ENCODE measurements at regions not wholly inside any gene's neighbourhood (a gene's known extent, or its start where the extent isn't known, plus 50 kb on each side); places are given as distances from the start of the nearest gene placed in this dataset.

DNA sequence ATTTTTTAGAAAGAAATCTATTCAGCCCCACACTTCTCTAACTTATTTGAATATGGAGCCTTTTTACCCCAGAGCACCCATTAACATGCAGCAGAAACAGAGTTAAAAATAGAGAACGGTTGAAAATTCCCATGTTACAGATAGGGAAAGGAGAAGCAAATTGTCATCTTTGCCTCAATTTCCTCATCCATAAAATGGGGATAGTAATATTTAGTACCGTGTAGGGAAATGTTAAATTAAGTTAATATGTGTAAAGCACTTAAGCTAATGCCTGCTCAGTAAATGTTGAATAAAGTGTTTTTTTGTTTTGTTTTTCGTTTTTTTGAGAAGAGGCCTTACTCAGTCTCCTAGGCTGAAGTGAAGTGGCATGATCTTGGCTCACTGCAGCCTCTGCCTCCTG, 50.3 kb downstream of the NAV1 start:
- TF ChIP-seq, protein P1, sequence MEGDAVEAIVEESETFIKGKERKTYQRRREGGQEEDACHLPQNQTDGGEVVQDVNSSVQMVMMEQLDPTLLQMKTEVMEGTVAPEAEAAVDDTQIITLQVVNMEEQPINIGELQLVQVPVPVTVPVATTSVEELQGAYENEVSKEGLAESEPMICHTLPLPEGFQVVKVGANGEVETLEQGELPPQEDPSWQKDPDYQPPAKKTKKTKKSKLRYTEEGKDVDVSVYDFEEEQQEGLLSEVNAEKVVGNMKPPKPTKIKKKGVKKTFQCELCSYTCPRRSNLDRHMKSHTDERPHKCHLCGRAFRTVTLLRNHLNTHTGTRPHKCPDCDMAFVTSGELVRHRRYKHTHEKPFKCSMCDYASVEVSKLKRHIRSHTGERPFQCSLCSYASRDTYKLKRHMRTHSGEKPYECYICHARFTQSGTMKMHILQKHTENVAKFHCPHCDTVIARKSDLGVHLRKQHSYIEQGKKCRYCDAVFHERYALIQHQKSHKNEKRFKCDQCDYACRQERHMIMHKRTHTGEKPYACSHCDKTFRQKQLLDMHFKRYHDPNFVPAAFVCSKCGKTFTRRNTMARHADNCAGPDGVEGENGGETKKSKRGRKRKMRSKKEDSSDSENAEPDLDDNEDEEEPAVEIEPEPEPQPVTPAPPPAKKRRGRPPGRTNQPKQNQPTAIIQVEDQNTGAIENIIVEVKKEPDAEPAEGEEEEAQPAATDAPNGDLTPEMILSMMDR (IDR thresholded peaks at IDR 0.05; ENCODE audit: insufficient read depth, low read depth, low read length, missing control alignments), result no peak
- H3K4me3 ChIP-seq (ENCODE audit: low read length), result no peak overlapping the region
- DNase-seq (ENCODE audit: low read depth), result no peak

GRCh38 chr1:201590474-201590873, 51.5 kb downstream of the NAV1 start:
- DNase-seq (ENCODE audit: low read depth), result no peak
- TF ChIP-seq, protein P1 (IDR thresholded peaks at IDR 0.05; ENCODE audit: insufficient read depth, low read depth, low read length, missing control alignments), result no peak
- H3K4me3 ChIP-seq (ENCODE audit: low read length), result no peak overlapping the region

- H3K4me3 ChIP-seq (ENCODE audit: low read length), result no peak overlapping the region
- TF ChIP-seq, protein P1 (IDR thresholded peaks at IDR 0.05; ENCODE audit: insufficient read depth, low read depth, low read length, missing control alignments), result no peak
- DNase-seq (ENCODE audit: low read depth), result no peak
Observed at GRCh38 chr1:201591348-201591747, 52.4 kb downstream of the NAV1 start.

GRCh38 chr1:201591981-201592380, 53.1 kb downstream of the NAV1 start:
- no peak overlapping the region for H3K4me3 ChIP-seq (ENCODE audit: low read length)
- no peak for DNase-seq (ENCODE audit: low read depth)
- TF ChIP-seq, protein P1 (IDR thresholded peaks at IDR 0.05; ENCODE audit: insufficient read depth, low read depth, low read length, missing control alignments), result no peak

DNA sequence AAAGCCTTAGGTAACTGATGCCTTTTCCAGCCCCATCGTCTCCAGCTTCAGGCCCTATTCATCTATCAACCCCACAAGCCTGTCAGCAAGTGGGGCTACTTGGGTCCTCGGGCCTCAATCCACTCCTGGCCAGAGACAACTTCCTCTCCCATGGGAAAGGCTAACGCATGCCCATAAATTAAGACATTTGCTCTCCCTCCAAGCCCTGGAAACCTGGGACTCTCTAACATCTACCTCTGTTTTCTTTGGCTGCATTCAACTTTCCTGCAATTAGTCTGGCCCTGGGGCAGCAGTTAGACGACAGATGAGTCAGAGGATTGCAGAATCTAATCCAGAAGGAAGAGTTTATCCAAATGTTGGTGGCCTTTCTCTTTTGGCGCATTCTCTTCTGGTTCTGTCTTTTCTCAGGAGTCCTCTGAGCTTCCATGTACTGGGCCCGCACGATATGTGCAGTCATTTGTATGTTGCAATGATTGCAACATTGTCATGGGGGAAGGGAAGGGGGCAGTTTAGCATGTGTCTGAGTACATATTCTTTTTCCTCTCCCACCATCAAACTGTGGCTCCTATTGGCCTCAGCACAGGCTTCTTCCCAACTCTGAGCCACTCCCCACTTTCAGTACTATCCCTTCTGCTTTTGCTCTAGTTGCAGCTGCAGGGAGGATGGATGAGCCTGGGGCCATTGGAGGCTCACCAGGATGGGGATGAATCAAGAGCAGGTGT, 54.4 kb downstream of the NAV1 start:
- H3K4me3 ChIP-seq (ENCODE audit: low read length), result no peak overlapping the region
- TF ChIP-seq, protein P1 (IDR thresholded peaks at IDR 0.05; ENCODE audit: insufficient read depth, low read depth, low read length, missing control alignments), result no peak

GRCh38 chr1:201594575-201595245, 55.8 kb downstream of the NAV1 start:
- TF ChIP-seq, protein P1 (IDR thresholded peaks at IDR 0.05; ENCODE audit: insufficient read depth, low read depth, low read length, missing control alignments), result no peak
- peak; percentile 26 for DNase-seq (ENCODE audit: low read depth)
- H3K4me3 ChIP-seq (ENCODE audit: low read length), result no peak overlapping the region

More for the DNA sequence above, 54.4 kb downstream of the NAV1 start:
- peak; percentile 81 for DNase-seq (ENCODE audit: low read depth)
